ENCODE measurements at regions not wholly inside any gene's neighbourhood (a gene's known extent, or its start where the extent isn't known, plus 50 kb on each side); places are given as distances from the start of the nearest gene placed in this dataset.

DNA sequence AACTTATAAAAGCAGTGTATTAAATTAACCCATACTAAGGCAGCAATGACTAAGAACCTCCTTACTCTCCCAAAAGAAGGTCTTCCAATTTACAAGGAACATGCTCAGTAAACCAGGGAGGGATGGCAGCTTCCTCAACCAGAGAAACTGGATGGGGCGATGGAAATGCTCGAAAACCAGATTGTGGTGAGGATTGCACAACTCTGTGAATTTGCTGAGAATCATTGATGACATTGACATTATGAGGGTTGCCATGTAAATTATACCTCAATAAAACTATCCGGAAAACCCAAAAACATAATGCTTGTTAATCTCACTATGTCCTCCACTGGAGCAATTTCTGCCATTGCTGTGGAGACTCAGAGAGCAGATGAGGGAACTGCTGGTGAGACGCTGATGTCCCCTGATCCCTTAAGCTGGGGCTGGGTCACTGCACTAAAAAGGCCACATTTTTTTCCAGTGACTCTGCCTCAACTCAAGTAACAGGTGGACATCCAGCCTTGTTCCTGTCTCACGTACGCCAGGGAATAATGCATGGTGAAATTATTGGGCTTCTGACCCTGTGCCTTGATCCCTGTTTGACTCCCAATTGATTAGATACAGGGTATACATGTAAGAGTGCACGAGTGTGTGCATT lies 288.3 kb downstream of the CYP26B1 start:
- Histone ChIP-seq H2AFZ (ENCODE audit: low read depth) (no peak overlapping the region), H4K20me1 (ENCODE audit: insufficient read depth) (no peaks in the 10 kb centered on the region), H3K27me3 (ENCODE audit: insufficient read depth) (no peaks in the 10 kb centered on the region), H3K9ac (no peak overlapping the region), H3K27ac (ENCODE audit: low read depth in 2 of 2, low read length in 1 of 2) (no peak overlapping the region), H3K79me2 (ENCODE audit: insufficient read depth) (no peaks in the 10 kb centered on the region), H3K36me3 (replicated peaks in 1 of 2; ENCODE audit: control insufficient read depth in 1 of 2, insufficient read depth in 2 of 2, low read length in 1 of 2) (no peaks in the 10 kb centered on the region), H3K9me3 (no peaks in the 10 kb centered on the region), H3K9me2 (no peaks in the 10 kb centered on the region), H3K4me3 (ENCODE audit: low read depth in 2 of 2, low read length in 1 of 2) (no peak overlapping the region), H3K4me1 (ENCODE audit: control insufficient read depth in 1 of 2, insufficient read depth in 2 of 2, low read depth in 1 of 2, low read length in 1 of 2) (no peaks in the 10 kb centered on the region), H3K4me2 (no peak overlapping the region), H3F3A (replicated peaks; ENCODE audit: insufficient read depth) (no peaks in the 10 kb centered on the region)
- DNase-seq = no peak
- WGBS (ENCODE audit: low lambda C conversion rate) = 50% methylated on average over 7 of the region's 7 CpGs
- CTCF ChIA-PET = no interaction called here
- POLR2A ChIA-PET = no interaction called here
- TF ChIP-seq, protein P1, sequence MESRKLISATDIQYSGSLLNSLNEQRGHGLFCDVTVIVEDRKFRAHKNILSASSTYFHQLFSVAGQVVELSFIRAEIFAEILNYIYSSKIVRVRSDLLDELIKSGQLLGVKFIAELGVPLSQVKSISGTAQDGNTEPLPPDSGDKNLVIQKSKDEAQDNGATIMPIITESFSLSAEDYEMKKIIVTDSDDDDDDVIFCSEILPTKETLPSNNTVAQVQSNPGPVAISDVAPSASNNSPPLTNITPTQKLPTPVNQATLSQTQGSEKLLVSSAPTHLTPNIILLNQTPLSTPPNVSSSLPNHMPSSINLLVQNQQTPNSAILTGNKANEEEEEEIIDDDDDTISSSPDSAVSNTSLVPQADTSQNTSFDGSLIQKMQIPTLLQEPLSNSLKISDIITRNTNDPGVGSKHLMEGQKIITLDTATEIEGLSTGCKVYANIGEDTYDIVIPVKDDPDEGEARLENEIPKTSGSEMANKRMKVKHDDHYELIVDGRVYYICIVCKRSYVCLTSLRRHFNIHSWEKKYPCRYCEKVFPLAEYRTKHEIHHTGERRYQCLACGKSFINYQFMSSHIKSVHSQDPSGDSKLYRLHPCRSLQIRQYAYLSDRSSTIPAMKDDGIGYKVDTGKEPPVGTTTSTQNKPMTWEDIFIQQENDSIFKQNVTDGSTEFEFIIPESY (IDR thresholded peaks at IDR 0.05; ENCODE audit: borderline replicate concordance, low read depth) = no peak
- no peak for TF ChIP-seq TCF12 (IDR thresholded peaks at IDR 0.05)
- TF ChIP-seq, protein P2, sequence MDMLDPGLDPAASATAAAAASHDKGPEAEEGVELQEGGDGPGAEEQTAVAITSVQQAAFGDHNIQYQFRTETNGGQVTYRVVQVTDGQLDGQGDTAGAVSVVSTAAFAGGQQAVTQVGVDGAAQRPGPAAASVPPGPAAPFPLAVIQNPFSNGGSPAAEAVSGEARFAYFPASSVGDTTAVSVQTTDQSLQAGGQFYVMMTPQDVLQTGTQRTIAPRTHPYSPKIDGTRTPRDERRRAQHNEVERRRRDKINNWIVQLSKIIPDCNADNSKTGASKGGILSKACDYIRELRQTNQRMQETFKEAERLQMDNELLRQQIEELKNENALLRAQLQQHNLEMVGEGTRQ (IDR thresholded peaks at IDR 0.05; ENCODE audit: borderline replicate concordance, low read depth, low read length) = no peak
- TF ChIP-seq POLR2AphosphoS5 (IDR thresholded peaks at IDR 0.05; ENCODE audit: low read depth, low read length) = no peak
- TF ChIP-seq CHD2 (IDR thresholded peaks at IDR 0.05; ENCODE audit: low read length, partially characterized antibody) = no peak
- TF ChIP-seq RXRA (IDR thresholded peaks at IDR 0.05; ENCODE audit: borderline replicate concordance, low read depth) = no peak
- TF ChIP-seq RAD21 (IDR thresholded peaks at IDR 0.05; ENCODE audit: low read length) = no peak
- no peak for TF ChIP-seq CTCF (IDR thresholded peaks at IDR 0.05)
- TF ChIP-seq FOXJ3 (CRISPR knock-in tag; IDR thresholded peaks at IDR 0.05) = no peak
- no peak for TF ChIP-seq TAF1 (IDR thresholded peaks at IDR 0.05; ENCODE audit: borderline replicate concordance, low read depth, low read length)
- no peak for TF ChIP-seq REST (IDR thresholded peaks at IDR 0.05; ENCODE audit: low read depth, low read length)
- no peak for TF ChIP-seq YY1 (IDR thresholded peaks at IDR 0.05; ENCODE audit: low read depth)
- TF ChIP-seq, protein P3, sequence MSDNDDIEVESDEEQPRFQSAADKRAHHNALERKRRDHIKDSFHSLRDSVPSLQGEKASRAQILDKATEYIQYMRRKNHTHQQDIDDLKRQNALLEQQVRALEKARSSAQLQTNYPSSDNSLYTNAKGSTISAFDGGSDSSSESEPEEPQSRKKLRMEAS (IDR thresholded peaks at IDR 0.05; ENCODE audit: low read depth) = no peak
- TF ChIP-seq, protein P4, sequence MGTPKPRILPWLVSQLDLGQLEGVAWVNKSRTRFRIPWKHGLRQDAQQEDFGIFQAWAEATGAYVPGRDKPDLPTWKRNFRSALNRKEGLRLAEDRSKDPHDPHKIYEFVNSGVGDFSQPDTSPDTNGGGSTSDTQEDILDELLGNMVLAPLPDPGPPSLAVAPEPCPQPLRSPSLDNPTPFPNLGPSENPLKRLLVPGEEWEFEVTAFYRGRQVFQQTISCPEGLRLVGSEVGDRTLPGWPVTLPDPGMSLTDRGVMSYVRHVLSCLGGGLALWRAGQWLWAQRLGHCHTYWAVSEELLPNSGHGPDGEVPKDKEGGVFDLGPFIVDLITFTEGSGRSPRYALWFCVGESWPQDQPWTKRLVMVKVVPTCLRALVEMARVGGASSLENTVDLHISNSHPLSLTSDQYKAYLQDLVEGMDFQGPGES (IDR thresholded peaks at IDR 0.05; ENCODE audit: low read depth, low read length) = no peak
- TF ChIP-seq SIN3A (IDR thresholded peaks at IDR 0.05; ENCODE audit: borderline replicate concordance, low read depth, low read length) = no peak
- TF ChIP-seq, protein P5, sequence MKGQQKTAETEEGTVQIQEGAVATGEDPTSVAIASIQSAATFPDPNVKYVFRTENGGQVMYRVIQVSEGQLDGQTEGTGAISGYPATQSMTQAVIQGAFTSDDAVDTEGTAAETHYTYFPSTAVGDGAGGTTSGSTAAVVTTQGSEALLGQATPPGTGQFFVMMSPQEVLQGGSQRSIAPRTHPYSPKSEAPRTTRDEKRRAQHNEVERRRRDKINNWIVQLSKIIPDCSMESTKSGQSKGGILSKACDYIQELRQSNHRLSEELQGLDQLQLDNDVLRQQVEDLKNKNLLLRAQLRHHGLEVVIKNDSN (IDR thresholded peaks at IDR 0.05; ENCODE audit: borderline replicate concordance, low read depth) = no peak
- no peak for TF ChIP-seq RFX5 (IDR thresholded peaks at IDR 0.05; ENCODE audit: low read length)

All from SK-N-SH (cell line).